ENCODE measurements at regions not wholly inside any gene's neighbourhood (a gene's known extent, or its start where the extent isn't known, plus 50 kb on each side); places are given as distances from the start of the nearest gene placed in this dataset.
"Not testable (repeated sequence)": the region's sequence is repeated elsewhere in the genome, so short reads cannot be mapped to it uniquely, and the experiment has no call there.

- no peaks in the 10 kb centered on the region for H3K4me1 Mint-ChIP-seq
- no peaks in the 10 kb centered on the region for H3K9me3 Mint-ChIP-seq
- H3K4me3 Mint-ChIP-seq = no peak overlapping the region
Observed at GRCh38 chr5:36403632-36404311, 102.1 kb upstream of the RANBP3L start.

DNA sequence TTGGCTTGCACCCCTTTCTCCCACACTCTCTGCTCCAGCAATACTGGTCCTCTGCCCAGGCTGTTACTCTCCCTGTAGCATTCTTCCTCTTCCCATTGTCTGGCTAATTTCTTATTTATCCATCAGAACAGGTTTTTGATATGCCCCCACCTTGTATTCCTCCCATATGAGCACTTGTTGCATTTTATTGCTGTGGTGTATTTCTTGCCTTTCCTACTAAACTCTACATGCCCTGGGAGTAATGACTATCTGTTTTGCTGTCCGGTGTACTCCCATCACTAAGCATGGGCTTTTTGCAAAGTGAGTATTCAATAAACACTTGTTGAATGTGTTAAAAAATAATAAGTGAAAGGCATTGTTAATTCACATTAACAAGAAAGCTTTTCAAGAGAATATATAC is 104.3 kb upstream of the RANBP3L start:
- no peak for ATAC-seq
- Mint-ChIP-seq H3K4me3 (no peak overlapping the region), H3K27me3 (peaks cover 7% of the 10 kb centered on the region), H3K27ac (no peak overlapping the region), H3K4me1 (no peaks in the 10 kb centered on the region), H3K9me3 (peaks cover 0 to 7% of the 10 kb centered on the region in 2 donors)
- no peak for DNase-seq

More at GRCh38 chr5:36403632-36404311, 102.1 kb upstream of the RANBP3L start:
- H3K27me3 Mint-ChIP-seq = no peaks in the 10 kb centered on the region
- H3K27ac Mint-ChIP-seq = no peak overlapping the region
- no peak for DNase-seq
- ATAC-seq = no peak

- Mint-ChIP-seq H3K4me1 (no peaks in the 10 kb centered on the region), H3K4me3 (no peak overlapping the region), H3K27me3 (peaks cover 7% of the 10 kb centered on the region), H3K9me3 (peaks cover 0 to 11% of the 10 kb centered on the region in 2 donors), H3K27ac (no peak overlapping the region)
- ATAC-seq (no peak), DNase-seq (no peak)
Observed at GRCh38 chr5:36407396-36407795, 105.7 kb upstream of the RANBP3L start.

GRCh38 chr5:36409711-36410110 is 108.0 kb upstream of the RANBP3L start:
- H3K9me3 Mint-ChIP-seq = peaks cover 0 to 11% of the 10 kb centered on the region in 2 donors
- not testable (repeated sequence) for ATAC-seq, H3K27me3 Mint-ChIP-seq, H3K4me3 Mint-ChIP-seq, H3K27ac Mint-ChIP-seq, H3K4me1 Mint-ChIP-seq, DNase-seq

DNA sequence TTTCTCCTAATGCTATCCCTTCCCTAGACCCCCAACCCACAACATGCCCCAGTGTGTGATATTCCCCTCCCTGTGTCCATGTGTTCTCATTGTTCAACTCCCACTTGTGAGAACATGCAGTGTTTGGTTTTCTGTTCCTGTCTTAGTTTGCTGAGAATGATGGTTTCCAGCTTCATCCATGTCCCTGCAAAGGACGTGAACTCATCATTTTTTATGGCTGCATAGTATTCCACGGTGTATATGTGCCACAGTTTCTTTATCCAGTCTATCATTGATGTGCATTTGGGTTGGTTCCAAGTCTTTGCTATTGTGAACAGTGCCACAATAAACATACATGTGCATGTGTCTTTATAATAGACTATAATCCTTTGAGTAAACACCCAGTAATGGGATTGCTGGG is 109.0 kb upstream of the RANBP3L start:
- peaks cover 0 to 11% of the 10 kb centered on the region in 2 donors for H3K9me3 Mint-ChIP-seq
- not testable (repeated sequence) for H3K27ac Mint-ChIP-seq, ATAC-seq, H3K27me3 Mint-ChIP-seq, DNase-seq, H3K4me3 Mint-ChIP-seq, H3K4me1 Mint-ChIP-seq

DNA sequence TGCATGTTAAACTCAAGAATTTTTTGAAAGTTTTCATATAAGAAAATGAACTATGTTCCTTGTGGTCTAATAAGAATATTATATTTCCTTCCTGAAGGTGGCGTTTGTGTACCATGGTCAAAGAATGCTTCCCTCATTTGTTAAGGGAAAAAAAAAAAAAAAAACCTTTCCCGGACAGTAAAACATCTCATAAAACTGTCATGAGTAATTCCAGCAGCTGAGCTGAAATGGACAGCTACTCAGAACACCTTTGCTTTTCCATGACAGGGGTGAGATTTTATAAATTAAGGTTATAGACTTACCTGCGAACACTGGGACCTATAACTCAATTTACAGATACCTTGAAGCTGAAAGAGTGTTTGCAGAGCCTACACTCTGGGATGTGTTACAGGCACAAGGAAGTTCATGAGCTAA is 113.2 kb upstream of the RANBP3L start:
- peaks cover 7% of the 10 kb centered on the region for H3K27me3 Mint-ChIP-seq
- DNase-seq (no peak), ATAC-seq (no peak)
- no peak overlapping the region for H3K27ac Mint-ChIP-seq
- no peak overlapping the region for H3K4me3 Mint-ChIP-seq
- peaks cover 0 to 11% of the 10 kb centered on the region in 2 donors for H3K9me3 Mint-ChIP-seq
- no peaks in the 10 kb centered on the region for H3K4me1 Mint-ChIP-seq

GRCh38 chr5:36416605-36417004 is 114.9 kb upstream of the RANBP3L start:
- Mint-ChIP-seq H3K27ac (no peak overlapping the region), H3K4me3 (no peak overlapping the region), H3K27me3 (no peaks in the 10 kb centered on the region), H3K9me3 (no peaks in the 10 kb centered on the region), H3K4me1 (no peaks in the 10 kb centered on the region)
- ATAC-seq (no peak), DNase-seq (no peak)

GRCh38 chr5:36417221-36417620 is 115.5 kb upstream of the RANBP3L start:
- Mint-ChIP-seq H3K27ac (no peak overlapping the region), H3K4me1 (no peaks in the 10 kb centered on the region), H3K9me3 (no peaks in the 10 kb centered on the region), H3K4me3 (no peak overlapping the region), H3K27me3 (no peaks in the 10 kb centered on the region)
- no peak for ATAC-seq
- DNase-seq = no peak

DNA sequence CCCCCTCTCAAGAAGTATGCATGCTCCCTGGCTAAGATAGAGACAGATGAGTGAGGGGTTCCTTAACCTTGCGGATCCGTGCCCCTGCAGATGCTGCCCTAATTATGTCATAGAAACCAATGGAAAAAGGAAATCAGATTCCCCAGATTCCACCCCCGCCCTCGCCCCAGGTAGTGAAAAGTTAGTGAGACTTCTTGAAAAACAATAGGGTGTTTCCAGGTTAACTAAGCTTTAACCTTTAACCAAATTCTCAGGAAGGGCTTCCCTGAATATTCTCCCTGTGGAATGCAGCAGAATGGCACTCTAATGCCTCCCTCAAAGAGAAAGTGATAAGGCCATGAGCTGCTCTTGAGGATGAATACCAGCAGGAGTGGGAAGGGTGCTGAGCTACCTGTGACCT is 116.0 kb upstream of the RANBP3L start:
- DNase-seq (no peak), ATAC-seq (no peak)
- H3K4me1 Mint-ChIP-seq = no peaks in the 10 kb centered on the region
- H3K27ac Mint-ChIP-seq = no peak overlapping the region
- H3K9me3 Mint-ChIP-seq = no peaks in the 10 kb centered on the region
- no peaks in the 10 kb centered on the region for H3K27me3 Mint-ChIP-seq
- no peak overlapping the region for H3K4me3 Mint-ChIP-seq

GRCh38 chr5:36418152-36418979 is 116.7 kb upstream of the RANBP3L start:
- no peaks in the 10 kb centered on the region for H3K4me1 Mint-ChIP-seq
- no peak for ATAC-seq
- no peak for DNase-seq
- no peak overlapping the region for H3K4me3 Mint-ChIP-seq
- H3K27ac Mint-ChIP-seq = no peak overlapping the region
- no peaks in the 10 kb centered on the region for H3K9me3 Mint-ChIP-seq
- H3K27me3 Mint-ChIP-seq = no peaks in the 10 kb centered on the region

DNA sequence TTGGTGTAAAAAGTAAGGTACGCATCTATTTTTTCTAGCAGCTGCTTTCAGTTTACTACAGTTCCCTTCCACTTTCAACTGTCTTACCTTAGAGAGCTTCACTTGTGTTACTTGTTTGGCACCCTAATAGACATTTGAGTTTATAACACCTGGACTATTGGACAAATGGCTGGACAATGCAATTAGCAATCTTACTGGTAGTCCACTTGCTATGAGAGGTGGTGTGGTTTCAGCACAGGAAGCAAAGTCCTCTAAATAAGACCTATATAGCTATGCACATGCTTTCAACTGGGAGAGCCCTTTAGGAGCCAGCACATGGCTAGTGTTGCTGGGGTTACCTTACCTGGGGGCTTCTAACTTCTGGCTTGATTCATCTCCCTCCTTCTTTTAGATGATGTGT is 119.6 kb upstream of the RANBP3L start:
- H3K27ac Mint-ChIP-seq = no peak overlapping the region
- H3K4me1 Mint-ChIP-seq = no peaks in the 10 kb centered on the region
- H3K4me3 Mint-ChIP-seq = no peak overlapping the region

GRCh38 chr5:36422952-36423351 is 121.2 kb upstream of the RANBP3L start:
- Mint-ChIP-seq H3K9me3 (no peaks in the 10 kb centered on the region), H3K4me3 (no peak overlapping the region), H3K4me1 (no peaks in the 10 kb centered on the region), H3K27me3 (peaks cover 2% of the 10 kb centered on the region), H3K27ac (no peak overlapping the region)
- DNase-seq = no peak
- ATAC-seq = no peak

More for the DNA sequence above, 119.6 kb upstream of the RANBP3L start:
- no peak for DNase-seq
- Mint-ChIP-seq H3K27me3 (no peaks in the 10 kb centered on the region), H3K9me3 (no peaks in the 10 kb centered on the region)
- no peak for ATAC-seq

- H3K27me3 Mint-ChIP-seq = peaks cover 10% of the 10 kb centered on the region
- no peak overlapping the region for H3K4me3 Mint-ChIP-seq
- ATAC-seq (no peak), DNase-seq (no peak)
- H3K27ac Mint-ChIP-seq = no peak overlapping the region
- H3K9me3 Mint-ChIP-seq = no peaks in the 10 kb centered on the region
- no peaks in the 10 kb centered on the region for H3K4me1 Mint-ChIP-seq
Observed at GRCh38 chr5:36423578-36424307, 122.0 kb upstream of the RANBP3L start.

DNA sequence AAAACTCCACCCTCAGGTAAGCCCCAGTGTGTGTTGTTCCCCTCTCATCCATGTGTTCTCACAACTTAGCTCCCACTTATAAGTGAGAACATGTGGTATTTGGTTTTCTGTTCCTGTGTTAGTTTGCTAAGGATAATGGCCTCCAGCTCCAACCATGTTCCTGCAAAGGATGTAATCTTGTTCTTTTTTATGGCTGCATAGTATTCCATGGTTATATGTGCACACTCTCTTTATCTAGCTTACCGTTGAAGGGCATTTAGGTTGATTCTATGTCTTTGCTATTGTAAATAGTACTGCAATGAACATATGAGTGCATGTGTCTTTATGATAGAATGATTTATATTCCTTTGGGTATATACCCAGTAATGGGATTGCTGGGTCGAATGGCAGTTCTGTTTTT is 124.4 kb upstream of the RANBP3L start:
- not testable (repeated sequence) for H3K9me3 Mint-ChIP-seq, H3K4me1 Mint-ChIP-seq, ATAC-seq, DNase-seq, H3K27ac Mint-ChIP-seq, H3K4me3 Mint-ChIP-seq
- H3K27me3 Mint-ChIP-seq = peaks cover 27% of the 10 kb centered on the region

GRCh38 chr5:36435516-36435915 is 133.8 kb upstream of the RANBP3L start:
- no peaks in the 10 kb centered on the region for H3K9me3 Mint-ChIP-seq

DNA sequence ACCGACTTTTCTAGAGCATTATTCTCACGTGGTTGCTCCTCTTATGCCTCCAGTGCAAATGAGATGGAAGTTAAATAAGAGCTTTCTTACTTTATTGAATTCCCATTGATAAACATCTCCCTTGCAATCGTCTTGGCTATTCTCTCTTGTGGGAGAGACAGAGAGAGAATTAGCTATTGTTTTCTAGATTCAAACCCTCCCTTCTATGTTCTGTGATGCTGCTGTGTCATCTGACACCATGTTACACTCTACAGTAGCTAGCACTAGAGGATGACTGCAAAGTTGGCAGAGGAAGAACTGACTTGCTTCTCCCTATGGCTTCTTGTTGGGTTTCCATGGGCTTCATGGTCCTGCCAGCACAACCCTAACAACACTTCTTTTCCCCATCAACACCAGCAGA is 134.6 kb upstream of the RANBP3L start:
- H3K4me3 Mint-ChIP-seq = no peak overlapping the region
- H3K4me1 Mint-ChIP-seq = no peaks in the 10 kb centered on the region
- H3K27ac Mint-ChIP-seq = no peak overlapping the region
- no peak for ATAC-seq
- no peaks in the 10 kb centered on the region for H3K9me3 Mint-ChIP-seq
- H3K27me3 Mint-ChIP-seq = peaks cover 19% of the 10 kb centered on the region
- no peak for DNase-seq

More at GRCh38 chr5:36435516-36435915, 133.8 kb upstream of the RANBP3L start:
- Mint-ChIP-seq H3K27ac (no peak overlapping the region), H3K4me3 (no peak overlapping the region), H3K4me1 (no peaks in the 10 kb centered on the region), H3K27me3 (peaks cover 27% of the 10 kb centered on the region)
- ATAC-seq = no peak
- DNase-seq = no peak

All from stimulated activated naive CD8-positive, alpha-beta T cell treated with anti-CD3 and anti-CD28 coated beads, Interleukin-15, amount 100 ng/mL, for 72 hours (primary cell).